Hepatocyte (in vitro differentiated cells): ENCODE measurements at regions not wholly inside any gene's neighbourhood (a gene's known extent, or its start where the extent isn't known, plus 50 kb on each side); places are given as distances from the start of the nearest gene placed in this dataset.

ENCODE experiments used
- CTCF ChIP-seq: fragments of 200-600 bp; sonication (generic); IDR thresholded peaks from 2 replicates; pipeline ENCODE4 v1.5.1; 2016; ENCODE audit warnings: antibody characterized with exemption, mild to moderate bottlenecking; ENCODE audit not compliant: poor library complexity
- EZH2phosphoT487 ChIP-seq: fragments of 200-600 bp; sonication (generic); IDR thresholded peaks from one replicate; pipeline ENCODE4 v1.6.1; 2018; ENCODE audit warnings: antibody characterized with exemption, mild to moderate bottlenecking, low read depth, moderate library complexity; ENCODE audit not compliant: unreplicated experiment, severe bottlenecking

- TF ChIP-seq CTCF: no peak
- no peak for TF ChIP-seq EZH2phosphoT487
Measured at GRCh38 chr12:84804691-84805473, 107.7 kb downstream of the SLC6A15 start.
